ENCODE measurements at regions not wholly inside any gene's neighbourhood (a gene's known extent, or its start where the extent isn't known, plus 50 kb on each side); places are given as distances from the start of the nearest gene placed in this dataset.

DNA sequence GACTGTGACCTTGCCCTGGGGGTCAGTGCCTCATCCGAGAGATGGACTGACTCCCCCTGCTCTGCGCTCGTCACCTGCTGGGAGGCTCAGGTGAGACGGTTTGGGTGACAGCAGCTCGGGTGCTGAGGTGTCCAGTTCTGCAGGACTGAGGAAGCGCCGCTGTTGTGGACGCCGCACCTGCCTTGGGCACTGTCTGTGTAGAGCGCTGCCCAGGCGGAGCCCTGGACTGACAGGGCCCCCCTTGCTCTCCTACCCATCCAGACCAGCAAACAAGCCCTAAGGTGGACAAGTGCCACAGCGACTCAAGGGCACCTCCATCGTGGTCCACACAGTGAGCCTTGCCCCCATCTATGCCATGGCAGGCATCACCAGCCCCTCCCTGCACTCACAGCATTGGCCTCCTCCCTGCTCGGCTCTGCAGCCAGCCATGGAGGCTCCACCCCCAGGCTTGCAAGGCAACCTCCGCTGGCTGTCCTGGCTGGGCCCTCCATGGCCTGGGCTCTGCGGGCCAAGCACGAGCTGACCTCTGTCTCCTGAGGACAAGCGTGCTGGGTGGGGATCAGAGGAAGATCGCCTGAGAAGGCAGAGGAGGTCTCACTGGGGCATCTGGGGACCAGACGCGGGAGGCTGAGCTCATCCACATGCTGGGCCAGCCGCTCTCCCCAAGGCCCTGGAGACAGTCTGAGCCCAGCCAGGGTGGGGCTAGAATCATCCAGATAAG lies 87.1 kb upstream of the COL5A1 start:
- DNase-seq (no peak), ATAC-seq (no peak)
- ChIA-PET CTCF (no interaction called here), POLR2A (no interaction called here)
- Mint-ChIP-seq H3K9me3 (ENCODE audit: insufficient read depth) (no peaks in the 10 kb centered on the region), H3K4me1 (ENCODE audit: low read depth) (peaks cover 10% of the 10 kb centered on the region), H3K36me3 (ENCODE audit: low read depth) (peaks cover 2% of the 10 kb centered on the region), H3K4me3 (no peak overlapping the region), H3K27me3 (ENCODE audit: low read depth) (peaks cover 7% of the 10 kb centered on the region), H3K27ac (no peak overlapping the region)

DNA sequence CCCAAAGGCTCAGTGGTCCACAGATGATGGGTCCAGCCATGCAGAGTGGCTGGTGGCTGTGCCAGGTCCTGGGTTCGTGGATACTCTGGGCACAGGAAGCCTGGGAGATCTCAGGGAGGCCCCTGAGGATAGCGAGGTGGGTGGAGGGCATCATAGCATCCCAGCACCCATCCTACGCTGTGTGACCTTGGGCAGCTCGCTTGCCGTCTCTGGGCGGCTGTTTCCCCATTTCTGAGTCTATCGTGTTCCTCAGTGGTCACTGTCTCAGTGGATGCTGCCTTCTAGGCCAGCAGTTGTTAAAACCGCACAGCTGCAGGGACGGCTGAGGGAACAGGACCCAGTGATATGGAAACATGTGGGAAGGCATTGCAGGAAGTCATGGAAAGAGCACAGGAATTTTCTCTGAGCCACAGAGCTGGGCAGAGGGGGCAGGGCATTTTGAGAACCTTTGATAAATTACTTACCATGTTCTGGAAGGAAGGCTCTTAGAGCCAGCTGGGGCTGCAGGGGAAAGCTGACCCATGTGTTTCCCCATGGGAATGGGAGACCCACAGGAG lies 86.4 kb upstream of the COL5A1 start:
- no peak overlapping the region for H3K27ac Mint-ChIP-seq
- ATAC-seq (no peak), DNase-seq (no peak)
- ChIA-PET CTCF (no interaction called here), POLR2A (no interaction called here)
- no peaks in the 10 kb centered on the region for H3K9me3 Mint-ChIP-seq (ENCODE audit: insufficient read depth)
- H3K27me3 Mint-ChIP-seq (ENCODE audit: low read depth): peaks cover 7% of the 10 kb centered on the region
- H3K36me3 Mint-ChIP-seq (ENCODE audit: low read depth): peaks cover 2% of the 10 kb centered on the region
- peaks cover 13% of the 10 kb centered on the region for H3K4me1 Mint-ChIP-seq (ENCODE audit: low read depth)
- H3K4me3 Mint-ChIP-seq: no peak overlapping the region

DNA sequence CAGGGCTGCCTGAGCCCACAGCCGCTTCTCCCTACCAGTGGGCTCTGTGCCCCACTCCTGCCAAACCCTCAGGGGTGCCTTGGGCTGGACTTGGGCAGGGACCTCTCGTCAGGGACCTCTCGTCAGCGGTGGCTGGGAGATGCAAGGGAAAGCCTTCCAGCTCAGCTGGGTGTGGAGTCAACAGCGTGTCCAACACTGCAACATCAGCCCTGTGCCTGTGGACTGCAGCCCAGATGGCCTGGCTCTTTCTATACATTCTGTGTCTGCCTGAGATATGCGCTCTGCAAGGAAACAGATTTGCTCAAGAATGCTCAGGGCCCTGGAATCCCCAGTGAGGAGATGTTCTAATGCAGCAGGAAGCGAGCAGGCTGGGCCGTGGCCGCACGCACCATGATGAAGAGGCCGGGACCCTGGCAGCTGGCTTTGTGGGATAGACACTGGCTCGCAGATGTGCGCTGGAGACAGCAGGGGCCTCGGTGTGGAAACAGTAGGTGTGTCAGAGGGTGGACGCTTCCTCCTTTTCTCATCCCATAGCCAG lies 85.0 kb upstream of the COL5A1 start:
- DNase-seq (no peak), ATAC-seq (no peak)
- H3K27me3 Mint-ChIP-seq (ENCODE audit: low read depth): peaks cover 5% of the 10 kb centered on the region
- H3K4me3 Mint-ChIP-seq: no peak overlapping the region
- ChIA-PET POLR2A (no interaction called here), CTCF (no interaction called here)
- peaks cover 18% of the 10 kb centered on the region for H3K4me1 Mint-ChIP-seq (ENCODE audit: low read depth)
- no peaks in the 10 kb centered on the region for H3K36me3 Mint-ChIP-seq (ENCODE audit: low read depth)
- no peaks in the 10 kb centered on the region for H3K9me3 Mint-ChIP-seq (ENCODE audit: insufficient read depth)
- no peak overlapping the region for H3K27ac Mint-ChIP-seq

DNA sequence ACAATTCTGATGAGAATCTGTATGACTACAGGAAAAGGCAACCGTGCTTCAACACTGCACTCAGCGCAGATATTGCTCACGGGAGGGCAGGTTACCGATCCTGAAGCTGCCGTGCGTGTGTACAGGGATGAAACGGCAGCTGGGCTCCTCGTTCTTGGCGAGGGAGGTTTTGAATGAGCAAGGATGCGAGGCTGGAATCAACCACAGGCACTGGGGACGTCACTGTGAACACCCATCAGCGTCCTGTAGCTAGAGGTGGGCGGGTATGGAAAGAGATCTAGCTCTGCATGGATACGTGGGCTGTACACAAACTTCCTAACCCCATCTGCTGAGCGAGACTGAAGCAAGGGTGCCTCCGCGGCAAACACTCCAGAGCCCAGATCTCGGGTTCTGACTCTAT lies 84.3 kb upstream of the COL5A1 start:
- no peaks in the 10 kb centered on the region for H3K9me3 Mint-ChIP-seq (ENCODE audit: insufficient read depth)
- DNase-seq (no peak), ATAC-seq (no peak)
- H3K4me1 Mint-ChIP-seq (ENCODE audit: low read depth): peaks cover 18% of the 10 kb centered on the region
- no peaks in the 10 kb centered on the region for H3K27me3 Mint-ChIP-seq (ENCODE audit: low read depth)
- ChIA-PET CTCF (no interaction called here), POLR2A (no interaction called here)
- no peak overlapping the region for H3K27ac Mint-ChIP-seq
- no peak overlapping the region for H3K4me3 Mint-ChIP-seq
- H3K36me3 Mint-ChIP-seq (ENCODE audit: low read depth): no peaks in the 10 kb centered on the region

DNA sequence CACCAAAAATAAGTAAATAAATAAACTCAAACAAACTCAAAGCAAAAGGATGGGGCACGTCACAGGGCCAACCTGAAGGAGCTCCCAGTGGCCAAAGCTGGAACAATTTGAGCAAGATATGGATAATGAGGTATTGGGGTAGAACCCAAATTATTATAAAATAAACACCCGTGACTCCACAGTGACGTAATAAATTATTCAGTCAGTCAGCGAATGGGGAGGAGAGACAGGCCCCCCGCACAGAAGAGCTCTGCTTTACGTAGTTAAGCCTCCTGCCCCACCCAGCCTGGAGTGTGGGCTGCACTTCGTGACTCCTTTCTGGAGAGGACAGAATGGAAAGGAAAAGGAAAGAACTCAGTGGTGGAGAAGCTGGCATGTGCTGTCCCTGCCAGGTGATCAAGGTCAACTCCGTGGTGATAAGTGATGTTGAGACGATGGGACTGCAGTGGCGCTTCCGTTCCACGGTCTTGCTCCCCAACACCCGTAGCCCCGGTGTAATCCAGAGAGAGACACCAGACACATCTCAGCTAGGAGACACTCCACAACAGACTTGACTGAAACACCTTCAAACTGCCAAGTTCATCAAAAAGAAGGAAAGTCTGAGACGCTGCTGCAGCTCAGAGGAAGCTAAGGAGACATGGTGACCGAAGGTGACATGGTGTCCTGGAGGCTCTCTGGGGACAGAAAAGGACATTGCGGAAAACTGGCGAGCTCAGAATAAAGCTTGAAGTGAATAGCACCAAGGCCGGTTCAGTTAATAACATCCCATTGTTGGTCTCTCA lies 83.3 kb upstream of the COL5A1 start:
- peaks cover 18% of the 10 kb centered on the region for H3K4me1 Mint-ChIP-seq (ENCODE audit: low read depth)
- H3K27ac Mint-ChIP-seq: no peak overlapping the region
- no peaks in the 10 kb centered on the region for H3K36me3 Mint-ChIP-seq (ENCODE audit: low read depth)
- no peak for DNase-seq
- ATAC-seq: no peak
- no peaks in the 10 kb centered on the region for H3K9me3 Mint-ChIP-seq (ENCODE audit: insufficient read depth)
- H3K4me3 Mint-ChIP-seq: no peak overlapping the region
- ChIA-PET POLR2A (no interaction called here), CTCF (no interaction called here)
- H3K27me3 Mint-ChIP-seq (ENCODE audit: low read depth): no peaks in the 10 kb centered on the region

DNA sequence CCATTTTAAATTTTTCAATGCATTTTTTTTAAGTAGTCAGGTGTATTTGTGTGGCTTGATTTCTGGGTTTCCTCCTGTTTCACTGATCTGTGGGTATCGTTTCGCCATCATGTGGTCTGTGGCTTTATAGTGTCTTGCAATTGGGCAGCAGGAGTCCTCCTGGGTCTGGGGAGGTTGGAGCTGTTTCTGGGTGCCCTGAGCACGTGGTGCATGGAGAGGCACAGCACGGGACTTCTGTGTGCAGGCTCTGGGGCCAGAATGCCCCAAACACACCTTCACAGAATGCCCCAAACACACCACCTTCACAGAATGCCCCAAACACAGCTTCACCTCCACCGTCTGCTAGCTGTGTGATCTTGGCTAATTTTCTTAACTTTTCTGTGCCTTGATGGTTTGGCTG lies 82.6 kb upstream of the COL5A1 start:
- ChIA-PET POLR2A (no interaction called here), CTCF (no interaction called here)
- H3K27ac Mint-ChIP-seq: no peak overlapping the region
- ATAC-seq (no peak), DNase-seq (no peak)
- no peaks in the 10 kb centered on the region for H3K36me3 Mint-ChIP-seq (ENCODE audit: low read depth)
- H3K9me3 Mint-ChIP-seq (ENCODE audit: insufficient read depth): no peaks in the 10 kb centered on the region
- H3K4me3 Mint-ChIP-seq: no peak overlapping the region
- no peaks in the 10 kb centered on the region for H3K27me3 Mint-ChIP-seq (ENCODE audit: low read depth)
- H3K4me1 Mint-ChIP-seq (ENCODE audit: low read depth): peaks cover 18% of the 10 kb centered on the region

DNA sequence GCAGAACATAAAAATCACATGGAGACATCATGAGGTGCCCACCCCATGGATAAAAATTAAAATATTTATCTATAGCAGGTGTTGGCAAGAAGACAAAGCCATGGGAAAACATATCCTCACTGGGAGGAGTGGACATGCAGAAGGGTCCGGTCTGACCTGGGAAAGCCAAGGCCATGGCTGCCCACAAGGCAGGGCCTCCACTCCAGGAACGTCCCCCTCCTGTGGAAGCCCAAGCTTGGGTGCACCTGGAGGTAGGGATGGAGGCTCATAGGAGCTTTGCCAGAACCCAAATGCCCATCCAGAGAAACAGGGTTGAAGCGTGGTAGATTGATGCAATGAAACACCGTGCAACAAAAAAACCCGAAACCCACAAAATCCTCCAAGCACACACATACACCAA lies 81.4 kb upstream of the COL5A1 start:
- Mint-ChIP-seq H3K4me1 (ENCODE audit: low read depth) (peaks cover 18% of the 10 kb centered on the region), H3K36me3 (ENCODE audit: low read depth) (no peaks in the 10 kb centered on the region), H3K27me3 (ENCODE audit: low read depth) (no peaks in the 10 kb centered on the region), H3K27ac (no peak overlapping the region), H3K9me3 (ENCODE audit: insufficient read depth) (no peaks in the 10 kb centered on the region), H3K4me3 (no peak overlapping the region)
- ATAC-seq: no peak
- no peak for DNase-seq
- POLR2A ChIA-PET: no interaction called here
- CTCF ChIA-PET: no interaction called here

DNA sequence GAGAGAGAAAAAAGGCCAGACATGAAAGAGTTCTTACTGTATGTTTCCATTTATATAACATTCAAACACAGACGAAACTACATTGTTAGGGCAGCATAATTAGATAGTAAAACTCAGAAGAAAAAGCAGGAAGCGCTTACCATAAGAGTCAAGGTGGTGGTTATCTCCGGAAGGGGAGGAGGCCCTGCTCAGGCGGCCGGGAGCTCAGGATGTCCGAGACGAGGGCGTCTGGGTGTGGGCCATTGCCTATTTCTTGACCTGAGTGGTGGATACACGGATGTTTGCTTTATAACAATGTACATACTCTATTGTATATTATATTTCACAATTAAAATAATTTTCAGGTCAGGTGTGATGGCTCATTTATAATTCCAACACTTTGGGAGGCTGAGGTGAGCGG lies 80.9 kb upstream of the COL5A1 start:
- no peak for ATAC-seq
- CTCF ChIA-PET: no interaction called here

DNA sequence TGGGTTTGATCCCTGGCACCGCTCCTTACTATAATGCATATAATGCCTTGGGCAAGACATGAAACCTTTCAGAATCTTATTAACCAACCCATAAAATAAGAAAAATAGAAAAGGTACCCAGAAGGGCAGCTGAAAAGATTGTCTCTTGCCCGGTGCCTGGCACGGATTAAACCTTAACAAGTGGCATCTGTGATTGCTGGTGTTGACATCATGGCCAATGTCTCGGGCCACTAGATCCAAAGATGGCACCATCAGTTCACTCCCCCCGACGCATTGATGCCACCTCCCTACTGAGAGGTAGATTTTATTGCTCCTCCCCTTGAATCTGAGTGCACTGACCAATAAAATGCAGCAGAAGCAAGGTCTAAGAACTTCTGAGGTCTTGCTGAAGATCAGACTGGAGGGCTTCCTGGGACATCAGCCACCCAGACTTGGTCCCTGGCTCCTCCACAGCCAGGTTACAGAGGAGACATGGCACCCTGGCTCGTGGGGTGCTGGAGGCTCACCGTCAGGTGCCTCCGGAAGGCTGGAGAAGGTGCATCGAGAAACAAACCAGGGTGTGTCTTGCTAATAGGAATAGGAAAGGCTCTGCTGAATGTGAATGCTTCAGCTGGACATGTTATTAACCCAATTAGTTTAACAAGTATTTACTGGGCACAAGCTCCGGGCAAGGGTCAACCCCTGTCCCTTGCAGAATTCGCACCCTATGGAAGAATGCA lies 80.0 kb upstream of the COL5A1 start:
- no peak overlapping the region for H3K27ac Mint-ChIP-seq
- CTCF ChIA-PET: no interaction called here
- no peaks in the 10 kb centered on the region for H3K9me3 Mint-ChIP-seq (ENCODE audit: insufficient read depth)
- no peaks in the 10 kb centered on the region for H3K27me3 Mint-ChIP-seq (ENCODE audit: low read depth)
- POLR2A ChIA-PET: no interaction called here
- H3K4me1 Mint-ChIP-seq (ENCODE audit: low read depth): peaks cover 18% of the 10 kb centered on the region
- H3K36me3 Mint-ChIP-seq (ENCODE audit: low read depth): no peaks in the 10 kb centered on the region
- no peak for DNase-seq
- no peak overlapping the region for H3K4me3 Mint-ChIP-seq
- ATAC-seq: no peak

More for the DNA sequence above, 80.9 kb upstream of the COL5A1 start:
- POLR2A ChIA-PET: no interaction called here
- Mint-ChIP-seq H3K4me1 (ENCODE audit: low read depth) (peaks cover 18% of the 10 kb centered on the region), H3K27me3 (ENCODE audit: low read depth) (no peaks in the 10 kb centered on the region), H3K4me3 (no peak overlapping the region), H3K9me3 (ENCODE audit: insufficient read depth) (no peaks in the 10 kb centered on the region), H3K27ac (no peak overlapping the region), H3K36me3 (ENCODE audit: low read depth) (no peaks in the 10 kb centered on the region)
- no peak for DNase-seq

DNA sequence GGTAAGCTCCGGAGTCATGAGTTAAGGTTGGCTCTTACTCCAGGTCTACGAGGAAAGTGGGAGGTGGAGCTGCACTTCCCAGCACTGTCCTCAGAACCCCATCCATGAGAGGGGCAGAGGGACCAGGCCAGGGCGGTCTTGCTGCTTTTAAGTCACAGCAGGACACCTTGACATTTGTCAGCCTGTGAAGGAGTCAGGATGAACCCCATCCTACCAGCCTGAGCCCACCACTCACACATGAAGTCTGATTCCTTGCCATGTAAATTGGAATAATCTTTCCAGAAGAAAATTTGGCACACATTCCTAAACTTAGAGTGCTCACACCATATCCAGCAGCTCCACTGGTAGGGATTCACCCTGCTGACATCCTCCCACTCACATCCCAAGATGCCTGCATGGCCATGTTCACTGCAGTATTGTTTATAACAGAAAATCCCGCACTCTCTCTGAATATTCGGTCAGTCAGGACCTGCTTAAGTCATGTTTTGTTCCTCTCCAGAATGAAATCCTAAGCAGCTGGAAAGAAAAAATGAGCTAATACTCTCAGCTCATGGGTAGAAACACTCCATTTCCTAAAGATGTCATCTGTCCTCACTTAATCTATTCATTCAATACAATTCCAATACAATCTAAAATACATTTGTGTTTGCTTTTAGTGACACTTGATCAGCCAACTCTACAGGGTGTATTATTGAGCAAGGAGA lies 79.3 kb upstream of the COL5A1 start:
- no peak overlapping the region for H3K27ac Mint-ChIP-seq
- POLR2A ChIA-PET: no interaction called here
- no peak for DNase-seq
- ATAC-seq: no peak
- no peaks in the 10 kb centered on the region for H3K9me3 Mint-ChIP-seq (ENCODE audit: insufficient read depth)
- no peak overlapping the region for H3K4me3 Mint-ChIP-seq
- CTCF ChIA-PET: no interaction called here
- no peaks in the 10 kb centered on the region for H3K36me3 Mint-ChIP-seq (ENCODE audit: low read depth)
- no peaks in the 10 kb centered on the region for H3K27me3 Mint-ChIP-seq (ENCODE audit: low read depth)
- peaks cover 18% of the 10 kb centered on the region for H3K4me1 Mint-ChIP-seq (ENCODE audit: low read depth)

DNA sequence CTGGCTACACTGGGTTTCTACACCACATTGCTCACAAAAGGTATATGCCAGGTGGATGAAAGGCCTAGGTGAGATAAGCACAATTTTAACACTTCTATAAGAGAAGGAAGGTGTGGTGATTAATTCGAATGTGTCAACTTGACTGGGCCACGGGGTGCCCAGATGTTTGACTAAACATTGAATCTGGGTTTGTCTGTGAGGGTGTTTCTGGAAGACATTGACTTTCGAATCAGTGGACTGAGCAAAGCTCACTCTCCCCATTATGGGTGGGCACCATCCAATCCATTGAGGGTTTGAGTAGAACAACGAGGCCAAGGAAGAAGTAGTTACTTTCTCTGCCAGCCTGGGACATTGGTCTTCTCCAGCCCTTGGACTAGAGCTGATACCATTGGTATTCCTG lies 78.2 kb upstream of the COL5A1 start:
- H3K27ac Mint-ChIP-seq: no peak overlapping the region
- no peaks in the 10 kb centered on the region for H3K36me3 Mint-ChIP-seq (ENCODE audit: low read depth)
- DNase-seq: no peak
- H3K4me1 Mint-ChIP-seq (ENCODE audit: low read depth): peaks cover 18% of the 10 kb centered on the region
- ChIA-PET POLR2A (no interaction called here), CTCF (no interaction called here)
- no peak overlapping the region for H3K4me3 Mint-ChIP-seq
- ATAC-seq: no peak
- H3K27me3 Mint-ChIP-seq (ENCODE audit: low read depth): no peaks in the 10 kb centered on the region
- H3K9me3 Mint-ChIP-seq (ENCODE audit: insufficient read depth): no peaks in the 10 kb centered on the region

All from activated CD8-positive, alpha-beta T cell treated with anti-CD3 and anti-CD28 coated beads, Interleukin-2, amount 10 ng/mL, durations not matched to agents 7 days and 5 days (primary cell).